Esophagus squamous epithelium (tissue), 4 donors: ENCODE measurements at regions not wholly inside any gene's neighbourhood (a gene's known extent, or its start where the extent isn't known, plus 50 kb on each side); places are given as distances from the start of the nearest gene placed in this dataset.
"Not testable (repeated sequence)": the region's sequence is repeated elsewhere in the genome, so short reads cannot be mapped to it uniquely, and the experiment has no call there.

Experiments used
- POLR2A ChIP-seq, 4 donors: fragments of 450-650 bp; IDR thresholded peaks; one replicate each; pipeline ENCODE4 v1.6.1; 2017; ENCODE audit warnings: antibody characterized with exemption in 4 of 4, mild to moderate bottlenecking in 4 of 4, moderate library complexity in 3 of 4
- TF ChIP-seq, protein P1 (sequence below), 6 experiments: fragments of 450-650 bp in 4 of 6; fragments of 200-600 bp in 2 of 6; sonication (generic) in 2 of 6; IDR thresholded peaks; one replicate each; pipeline ENCODE4 v1.5.1; 2016 to 2019; ENCODE audit warnings: antibody characterized with exemption in 6 of 6, mild to moderate bottlenecking in 4 of 6, moderate library complexity in 4 of 6

DNA sequence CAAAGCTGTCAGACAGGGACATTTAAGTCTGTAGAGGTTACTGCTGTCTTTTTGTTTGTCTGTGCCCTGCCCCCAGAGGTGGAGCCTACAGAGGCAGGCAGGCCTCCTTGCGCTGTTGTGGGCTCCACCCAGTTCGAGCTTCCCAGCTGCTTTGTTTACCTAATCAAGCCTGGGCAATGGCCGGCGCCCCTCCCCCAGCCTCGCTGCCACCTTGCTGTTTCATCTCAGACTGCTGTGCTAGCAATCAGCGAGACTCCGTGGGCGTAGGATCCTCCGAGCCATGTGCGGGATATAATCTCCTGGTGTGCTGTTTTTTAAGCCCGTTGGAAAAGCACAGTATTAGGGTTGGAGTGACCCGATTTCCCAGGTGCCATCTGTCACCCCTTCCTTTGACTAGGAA, 454.2 kb upstream of the CCDC196 start:
- TF ChIP-seq, protein P1, sequence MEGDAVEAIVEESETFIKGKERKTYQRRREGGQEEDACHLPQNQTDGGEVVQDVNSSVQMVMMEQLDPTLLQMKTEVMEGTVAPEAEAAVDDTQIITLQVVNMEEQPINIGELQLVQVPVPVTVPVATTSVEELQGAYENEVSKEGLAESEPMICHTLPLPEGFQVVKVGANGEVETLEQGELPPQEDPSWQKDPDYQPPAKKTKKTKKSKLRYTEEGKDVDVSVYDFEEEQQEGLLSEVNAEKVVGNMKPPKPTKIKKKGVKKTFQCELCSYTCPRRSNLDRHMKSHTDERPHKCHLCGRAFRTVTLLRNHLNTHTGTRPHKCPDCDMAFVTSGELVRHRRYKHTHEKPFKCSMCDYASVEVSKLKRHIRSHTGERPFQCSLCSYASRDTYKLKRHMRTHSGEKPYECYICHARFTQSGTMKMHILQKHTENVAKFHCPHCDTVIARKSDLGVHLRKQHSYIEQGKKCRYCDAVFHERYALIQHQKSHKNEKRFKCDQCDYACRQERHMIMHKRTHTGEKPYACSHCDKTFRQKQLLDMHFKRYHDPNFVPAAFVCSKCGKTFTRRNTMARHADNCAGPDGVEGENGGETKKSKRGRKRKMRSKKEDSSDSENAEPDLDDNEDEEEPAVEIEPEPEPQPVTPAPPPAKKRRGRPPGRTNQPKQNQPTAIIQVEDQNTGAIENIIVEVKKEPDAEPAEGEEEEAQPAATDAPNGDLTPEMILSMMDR (IDR thresholded peaks at IDR 0.05) = not testable (repeated sequence)
- TF ChIP-seq POLR2A (IDR thresholded peaks at IDR 0.05) = not testable (repeated sequence)
